ENCODE measurements at regions not wholly inside any gene's neighbourhood (a gene's known extent, or its start where the extent isn't known, plus 50 kb on each side); places are given as distances from the start of the nearest gene placed in this dataset.

DNA sequence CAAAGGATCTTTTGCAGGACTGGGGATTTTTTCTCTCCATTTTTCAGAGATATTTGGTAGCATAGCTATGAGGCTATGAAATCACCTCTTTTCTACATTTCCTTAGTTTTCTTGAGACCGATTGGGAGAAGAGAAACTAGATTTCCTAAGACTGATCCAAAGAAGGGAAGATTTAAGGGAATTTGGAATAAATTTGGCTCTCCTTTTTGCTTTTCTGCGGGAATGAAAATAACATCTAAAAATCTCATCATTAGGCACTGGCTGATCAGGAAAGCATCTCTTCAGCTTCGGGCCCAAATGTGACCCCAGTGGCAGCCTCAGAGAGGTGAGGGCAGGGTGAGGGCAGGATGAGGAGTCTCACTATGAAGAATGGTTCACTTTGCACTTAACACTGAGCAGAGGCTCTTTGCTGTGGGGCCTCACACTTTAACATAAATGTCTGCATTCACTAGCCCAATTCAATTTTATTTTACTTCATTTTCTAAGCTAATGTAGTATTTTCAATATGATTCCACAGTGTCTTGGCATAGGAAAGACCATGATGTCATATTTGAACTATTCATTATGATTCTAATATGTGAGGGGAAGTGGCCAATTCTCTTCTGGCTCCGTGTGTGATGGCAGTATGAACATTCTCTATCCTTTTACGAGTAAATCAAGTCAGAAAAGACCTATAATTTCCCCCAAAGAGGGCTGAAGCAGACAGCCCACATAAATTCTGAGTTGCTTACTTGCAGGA lies 193.2 kb downstream of the MEX3B start:
- no peak overlapping the region for H3K27ac ChIP-seq
- TF ChIP-seq ZFX (IDR thresholded peaks at IDR 0.05) (no peak), CTCF (conservative IDR thresholded peaks at IDR 0.05) (no peak)

DNA sequence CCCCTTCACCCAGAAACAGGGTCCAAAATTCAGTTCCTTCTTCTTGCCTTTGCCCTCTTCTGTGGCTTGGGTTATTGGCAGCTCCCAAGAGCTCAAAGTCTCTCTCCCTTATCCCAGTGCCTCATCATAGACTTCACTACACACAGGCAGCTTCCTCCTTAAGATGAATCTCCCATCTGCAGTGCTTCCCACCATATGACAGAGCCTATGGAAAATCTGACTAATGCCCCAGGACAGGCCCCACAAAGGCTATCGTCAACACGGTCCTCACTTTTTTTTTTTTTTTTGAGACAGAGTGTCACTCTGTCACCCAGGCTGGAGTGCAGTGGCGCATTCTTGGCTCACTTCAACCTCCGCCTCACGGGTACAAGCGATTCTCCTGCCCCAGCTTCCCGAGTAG lies 194.1 kb downstream of the MEX3B start:
- no peak for TF ChIP-seq CTCF (conservative IDR thresholded peaks at IDR 0.05)
- TF ChIP-seq ZFX (IDR thresholded peaks at IDR 0.05), result no peak
- H3K27ac ChIP-seq, result no peak overlapping the region

GRCh38 chr15:81851325-81851724 lies 194.5 kb downstream of the MEX3B start:
- H3K27ac ChIP-seq, result no peak overlapping the region
- no peak for TF ChIP-seq CTCF (conservative IDR thresholded peaks at IDR 0.05)
- no peak for TF ChIP-seq ZFX (IDR thresholded peaks at IDR 0.05)

DNA sequence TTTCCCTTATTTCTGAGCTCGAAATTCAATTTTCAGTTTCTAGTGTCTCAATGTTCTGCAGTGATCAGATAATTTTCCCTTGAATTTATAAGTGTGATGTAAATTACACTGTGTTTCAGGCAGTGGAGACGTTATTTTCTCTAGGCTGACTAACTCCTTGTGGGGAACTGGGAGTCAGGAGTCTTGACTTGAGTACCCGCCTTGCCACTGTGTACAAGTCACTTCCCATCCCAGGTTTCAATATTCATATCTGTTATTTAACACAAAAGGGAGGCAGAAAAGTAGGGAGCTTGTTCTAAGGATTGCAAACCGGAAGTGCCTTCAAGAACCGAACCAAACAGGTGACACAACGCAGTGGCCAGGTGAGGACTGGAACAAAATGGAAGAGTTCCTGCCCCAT lies 196.5 kb downstream of the MEX3B start:
- TF ChIP-seq CTCF (conservative IDR thresholded peaks at IDR 0.05), result no peak
- no peak for TF ChIP-seq ZFX (IDR thresholded peaks at IDR 0.05)
- no peak overlapping the region for H3K27ac ChIP-seq

GRCh38 chr15:81848701-81849100 lies 197.1 kb downstream of the MEX3B start:
- H3K27ac ChIP-seq, result no peak overlapping the region
- TF ChIP-seq ZFX (IDR thresholded peaks at IDR 0.05), result no peak
- no peak for TF ChIP-seq CTCF (conservative IDR thresholded peaks at IDR 0.05)

DNA sequence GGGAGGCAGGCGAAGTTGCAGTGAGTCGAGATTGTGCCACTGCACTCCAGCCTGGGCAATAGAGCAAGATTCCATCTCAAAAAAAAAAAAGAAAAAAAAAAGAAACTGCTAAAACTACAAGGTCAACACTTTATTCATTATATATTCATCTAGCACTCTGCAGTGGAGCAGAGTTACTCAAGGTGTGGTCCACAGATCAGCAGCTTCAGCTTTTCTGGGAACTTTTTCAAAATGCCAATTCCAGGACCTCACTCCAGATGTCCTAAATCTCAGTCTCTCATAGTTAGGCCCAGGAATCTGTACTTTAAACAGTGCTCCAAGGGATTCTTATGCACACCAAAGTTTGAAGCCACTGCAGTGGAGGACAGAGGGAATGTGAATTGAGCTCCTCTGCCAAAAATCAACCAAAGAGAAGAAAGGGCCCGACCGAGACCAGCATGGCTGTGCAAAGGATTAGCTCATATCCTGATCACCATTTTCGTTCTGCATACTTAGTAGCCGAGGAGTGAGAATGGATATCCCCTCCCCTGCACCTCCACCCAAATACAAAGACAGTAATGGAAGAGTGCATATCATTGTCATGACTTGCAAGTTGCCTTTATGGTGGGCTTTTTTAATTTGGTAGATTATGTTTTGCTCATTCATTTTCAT lies 201.9 kb downstream of the MEX3B start:
- no peak overlapping the region for H3K27ac ChIP-seq
- no peak for TF ChIP-seq CTCF (conservative IDR thresholded peaks at IDR 0.05)
- no peak for TF ChIP-seq ZFX (IDR thresholded peaks at IDR 0.05)

DNA sequence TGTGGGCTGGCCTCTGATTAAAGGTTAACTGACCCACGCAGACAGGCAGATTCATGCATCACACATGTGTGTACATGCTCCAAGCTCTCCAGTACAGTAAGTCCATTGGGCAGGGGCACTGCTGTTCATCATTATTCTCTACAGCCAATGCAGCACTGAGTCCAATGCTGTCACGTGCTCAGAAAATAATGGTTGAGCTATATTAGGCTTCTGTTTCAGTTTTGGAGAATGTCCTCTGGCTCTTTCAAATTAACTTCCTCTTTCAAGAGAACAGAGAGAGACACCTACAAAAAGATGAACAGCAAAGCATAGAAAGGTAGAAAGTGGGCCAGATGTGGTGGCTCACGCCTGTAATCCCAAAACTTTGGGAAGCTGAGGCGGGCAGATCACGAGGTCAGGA lies 202.6 kb downstream of the MEX3B start:
- TF ChIP-seq CTCF (conservative IDR thresholded peaks at IDR 0.05), result no peak
- no peak for TF ChIP-seq ZFX (IDR thresholded peaks at IDR 0.05)
- no peak overlapping the region for H3K27ac ChIP-seq

All from C4-2B (cell line).